DMS53 treated with DMSO at 0.1 percent for 48 hours (cell line): ENCODE measurements at regions not wholly inside any gene's neighbourhood (a gene's known extent, or its start where the extent isn't known, plus 50 kb on each side); places are given as distances from the start of the nearest gene placed in this dataset.
A peak's percentile ranks its signal among the peaks of the same experiment; 100 is the strongest.

Source experiments
- DNase-seq: peaks from one replicate; lab custom pipeline; 2025; ENCODE audit not compliant: unreplicated experiment; lab: John Stamatoyannopoulos, UW

- no peak for DNase-seq
Measured at GRCh38 chr11:112400476-112401014, 139.9 kb upstream of the PLET1 start.

DNA sequence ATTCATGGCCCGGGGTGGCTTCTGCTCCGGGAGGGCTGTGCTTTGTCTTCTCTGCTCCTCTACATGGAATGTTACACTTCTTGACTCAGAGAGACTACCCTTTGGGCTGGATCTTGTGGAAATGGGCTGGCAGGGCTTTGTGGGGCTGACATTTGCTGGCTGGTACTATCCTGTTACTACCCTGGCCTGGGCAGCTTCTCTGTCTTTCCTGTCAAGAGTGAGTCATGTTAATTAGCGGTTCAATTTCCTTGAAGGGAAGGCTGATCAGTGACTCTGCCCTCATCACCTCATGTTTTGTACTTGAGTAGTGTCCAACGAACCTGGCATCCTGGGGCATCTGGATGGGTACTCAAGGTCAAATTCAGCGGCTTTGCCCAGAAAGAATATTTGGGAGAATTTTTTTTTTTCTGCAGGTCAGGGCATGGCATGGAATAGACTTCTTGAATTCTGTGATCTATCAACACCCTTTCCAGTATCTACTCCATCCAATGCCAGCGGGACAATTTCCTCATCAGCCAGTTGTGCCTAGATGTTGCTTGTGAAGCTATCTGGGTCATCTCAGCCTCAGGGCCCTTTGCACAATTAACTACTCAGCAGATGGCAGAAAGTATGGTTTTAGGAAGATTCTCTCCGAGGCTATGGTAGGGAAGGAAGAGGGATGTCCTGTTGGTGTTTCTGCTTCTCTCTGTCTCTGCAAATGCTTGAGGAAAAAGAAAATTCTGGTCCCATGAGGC lies 140.5 kb upstream of the PLET1 start:
- DNase-seq: no peak

GRCh38 chr11:112403432-112403831 lies 142.8 kb upstream of the PLET1 start:
- DNase-seq: no peak

GRCh38 chr11:112404112-112404511 lies 143.5 kb upstream of the PLET1 start:
- peak; percentile 92 for DNase-seq

- DNase-seq: no peak
Measured at GRCh38 chr11:112408517-112408916, 147.9 kb upstream of the PLET1 start.

- no peak for DNase-seq
Measured at GRCh38 chr11:112410325-112410724, 149.7 kb upstream of the PLET1 start.

GRCh38 chr11:112412383-112412782 lies 151.7 kb upstream of the PLET1 start:
- peak; percentile 25 for DNase-seq

GRCh38 chr11:112417339-112417738 lies 156.7 kb upstream of the PLET1 start:
- DNase-seq: no peak

- no peak for DNase-seq
Measured at GRCh38 chr11:112418438-112418837, 157.8 kb upstream of the PLET1 start.

- no peak for DNase-seq
Measured at GRCh38 chr11:112421879-112422278, 161.2 kb upstream of the PLET1 start.

DNA sequence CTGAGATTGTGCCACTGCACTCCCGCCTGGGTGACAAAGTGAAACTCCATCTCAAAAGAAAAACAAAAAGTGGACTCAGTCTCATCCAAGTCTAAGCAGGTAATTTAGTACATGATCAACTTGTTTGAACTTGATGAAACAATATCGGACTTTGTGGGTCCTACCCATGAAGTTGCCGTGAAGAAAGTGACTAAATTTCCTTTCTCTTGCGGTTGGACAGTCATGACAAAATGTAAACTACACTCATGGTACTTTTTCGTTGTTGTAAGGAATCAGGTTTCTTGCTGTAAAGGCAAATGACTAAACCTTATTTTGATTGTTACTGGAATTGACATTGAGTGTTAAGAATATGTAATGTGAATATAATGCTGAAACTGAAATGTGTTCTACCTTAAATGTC lies 164.5 kb upstream of the PLET1 start:
- no peak for DNase-seq

DNA sequence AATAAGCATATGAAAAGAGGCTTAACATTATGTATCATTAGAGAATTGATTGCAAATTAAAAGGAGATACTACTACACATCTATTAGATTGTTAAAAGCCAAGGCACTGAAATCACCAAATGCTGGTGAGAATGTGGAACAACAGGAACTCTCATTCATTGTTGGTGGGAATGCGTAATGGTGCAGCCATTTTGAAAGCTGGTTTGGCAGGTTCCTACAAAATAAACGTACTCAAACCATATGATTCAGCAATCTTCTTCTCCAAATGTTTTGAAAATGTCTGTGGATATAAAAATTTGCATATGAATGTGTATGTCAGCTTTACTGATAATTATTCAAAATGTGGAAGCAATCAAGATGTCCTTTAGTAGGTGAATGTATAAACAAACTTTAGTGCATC lies 176.4 kb upstream of the PLET1 start:
- peak; percentile 14 for DNase-seq

DNA sequence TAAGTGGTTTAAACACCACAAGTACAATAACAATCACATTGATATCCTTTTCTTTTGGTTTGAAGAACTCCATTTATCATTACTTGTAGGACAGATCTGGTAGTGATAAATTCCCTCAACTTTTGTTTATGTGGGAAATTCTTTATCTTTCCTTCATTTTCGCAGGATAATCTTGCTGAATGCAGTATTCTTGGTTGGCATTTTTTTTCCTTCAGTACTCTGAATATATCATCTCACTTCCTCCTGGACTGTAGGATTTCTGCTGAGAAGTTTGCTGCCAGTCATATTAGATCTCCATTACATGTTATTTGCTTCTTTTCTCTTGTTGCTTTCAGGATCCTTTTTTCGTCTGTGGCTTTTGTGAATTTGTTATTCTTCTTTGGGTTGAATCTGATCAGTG lies 179.0 kb upstream of the PLET1 start:
- DNase-seq: no peak

GRCh38 chr11:112440518-112440917 lies 179.9 kb upstream of the PLET1 start:
- DNase-seq: no peak

- no peak for DNase-seq
Measured at GRCh38 chr11:112448168-112448567, 187.5 kb upstream of the PLET1 start.

DNA sequence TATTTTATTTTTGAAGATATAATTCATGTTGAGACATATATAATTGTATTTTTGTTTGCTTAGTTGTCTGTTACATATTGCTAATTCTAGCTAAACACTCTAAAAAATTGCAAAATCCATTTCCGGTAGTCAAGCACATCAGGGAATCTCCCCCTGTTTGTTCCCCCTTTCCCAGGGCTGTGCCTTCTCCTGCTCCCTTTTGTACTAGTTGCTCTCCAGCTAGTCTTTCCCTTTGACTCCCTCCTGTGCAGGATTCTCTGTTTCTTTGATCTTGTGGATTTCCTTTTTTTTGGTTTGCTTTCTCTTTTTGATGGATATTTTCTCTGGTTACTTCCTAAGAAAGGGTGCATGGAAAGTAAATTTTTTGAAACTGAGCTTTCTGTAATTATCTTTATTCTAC lies 188.1 kb upstream of the PLET1 start:
- no peak for DNase-seq

DNA sequence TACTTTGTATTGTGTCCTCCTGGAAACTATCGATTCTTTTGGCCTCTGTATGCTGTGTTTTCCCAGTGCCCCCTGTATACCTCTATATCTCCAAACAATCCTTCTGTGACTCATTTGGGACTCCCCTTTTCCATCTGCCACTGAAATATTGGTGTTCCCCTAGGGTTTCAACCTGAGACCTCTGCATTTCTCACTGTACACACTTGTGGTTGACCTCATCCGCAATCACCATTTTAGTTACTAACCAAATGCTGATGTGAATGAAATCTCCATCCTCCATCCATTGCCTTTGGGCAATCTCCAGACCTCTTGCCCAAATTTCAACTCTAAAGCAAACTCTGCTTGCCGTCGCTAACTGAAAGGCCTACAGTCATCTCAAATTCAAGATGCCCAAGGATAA lies 190.6 kb upstream of the PLET1 start:
- no peak for DNase-seq

DNA sequence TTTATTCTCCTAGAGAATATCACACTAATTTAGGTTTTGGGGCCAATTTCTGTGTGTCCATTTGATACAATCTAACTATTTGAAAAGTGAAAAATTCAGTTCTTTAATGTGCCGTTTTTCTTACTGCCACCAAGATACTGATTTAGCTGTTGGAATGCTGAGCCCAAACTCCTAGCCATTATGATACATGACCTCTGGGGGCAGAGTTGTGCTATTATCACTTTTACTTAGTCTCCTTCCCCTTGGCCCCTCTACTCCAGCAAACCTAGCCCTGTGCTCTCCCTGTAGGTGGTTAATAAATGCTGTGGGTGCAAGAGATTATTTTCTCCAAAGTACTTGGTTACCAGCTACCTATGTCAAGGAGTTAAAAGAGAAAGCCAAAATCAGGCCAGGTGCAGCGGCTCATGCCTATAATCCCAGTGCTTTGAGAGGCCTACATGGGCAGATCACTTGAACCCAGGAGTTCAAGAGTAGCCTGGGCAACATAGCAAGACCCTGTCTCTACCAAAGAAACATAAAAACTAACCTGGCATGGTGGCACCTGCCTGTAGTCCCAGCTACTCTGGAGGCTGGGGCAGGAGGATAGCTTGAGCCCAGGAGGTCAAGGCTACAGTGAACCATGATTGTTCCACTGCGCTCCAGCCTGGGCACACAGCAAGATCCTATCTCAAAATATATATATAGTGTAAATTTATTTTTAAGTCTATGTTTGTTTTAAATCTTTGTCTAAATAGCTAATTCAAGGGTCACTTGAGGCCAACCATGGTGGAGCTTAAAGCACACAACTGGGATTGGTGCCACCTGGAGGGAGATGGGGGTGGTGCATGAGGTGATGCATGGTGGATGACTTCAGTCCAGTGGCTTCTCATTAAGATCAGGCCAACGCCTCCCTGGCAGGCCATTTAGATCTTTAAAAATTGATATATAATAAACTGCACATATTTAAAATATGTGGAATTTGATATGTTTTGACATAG lies 193.2 kb upstream of the PLET1 start:
- no peak for DNase-seq

DNA sequence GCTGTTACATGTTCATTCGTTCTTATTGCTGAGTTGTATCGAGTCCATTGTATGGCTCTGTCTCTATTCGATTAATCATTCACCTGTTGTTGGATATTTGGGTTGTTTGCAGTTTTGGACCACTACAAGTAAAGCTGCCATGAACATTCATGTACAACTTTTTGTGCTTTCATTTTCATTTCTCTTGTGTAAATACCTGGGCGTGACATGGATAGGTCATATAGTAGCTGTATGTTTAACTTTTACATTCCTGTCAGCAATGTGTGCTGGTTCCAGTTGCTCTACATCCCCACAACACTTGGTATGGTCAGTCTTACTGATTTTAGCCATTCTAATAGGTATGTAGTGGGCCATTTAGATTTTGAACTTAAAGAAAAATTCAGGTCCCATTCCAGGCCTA lies 194.2 kb upstream of the PLET1 start:
- no peak for DNase-seq

DNA sequence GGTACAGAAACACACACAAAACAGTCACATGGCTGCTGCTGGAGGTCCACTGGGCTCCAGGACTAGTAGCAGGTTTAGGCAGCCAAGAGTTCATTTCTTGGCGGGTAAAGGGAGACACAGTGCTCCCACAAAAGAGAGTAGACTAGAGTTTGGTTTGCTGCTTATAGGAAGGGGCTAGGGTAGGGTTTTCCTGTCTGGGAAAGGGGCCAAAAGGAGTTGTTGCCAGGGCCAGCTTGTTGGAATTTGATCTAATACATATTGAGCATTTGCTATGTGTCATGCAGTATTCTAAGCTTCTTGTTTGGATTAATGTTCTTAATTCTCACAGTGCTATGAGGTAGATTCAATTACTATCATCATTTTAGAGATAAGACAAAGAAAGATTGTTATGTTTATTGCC lies 195.1 kb upstream of the PLET1 start:
- DNase-seq: no peak

DNA sequence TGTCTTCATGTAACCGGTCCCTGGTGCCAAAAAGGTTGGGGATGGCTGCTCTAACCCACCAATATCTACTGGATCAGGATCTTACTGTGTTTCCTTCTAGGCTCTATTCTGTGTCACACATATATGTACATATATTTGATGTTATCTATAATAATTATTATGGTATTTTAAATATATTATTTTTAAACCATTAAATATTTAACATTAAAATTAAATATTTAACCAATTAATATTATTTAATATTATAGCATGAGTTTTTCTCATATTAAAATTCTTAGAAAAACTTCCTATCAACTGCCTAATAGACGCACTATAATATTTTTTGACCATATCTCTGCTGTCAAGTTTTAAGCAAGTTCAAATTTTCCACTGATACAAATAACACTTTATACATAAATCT lies 196.9 kb upstream of the PLET1 start:
- DNase-seq: no peak

DNA sequence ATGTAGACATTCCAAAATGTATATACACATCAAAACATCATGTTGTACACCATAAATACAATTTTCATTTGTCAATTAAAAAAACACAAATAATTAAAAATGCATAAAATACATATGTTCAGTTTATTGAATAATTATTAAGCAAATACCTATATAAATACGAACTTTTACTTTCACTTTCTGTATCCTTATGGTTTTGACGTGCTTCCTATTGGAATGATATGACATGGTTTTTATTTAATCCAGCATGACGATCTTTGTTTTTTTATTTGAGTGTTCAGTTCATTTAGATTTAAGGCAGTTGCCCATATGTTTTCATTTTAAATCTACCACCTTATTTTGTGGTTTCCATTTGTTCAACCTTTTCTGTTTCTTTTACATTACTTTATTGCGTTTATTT lies 198.3 kb upstream of the PLET1 start:
- DNase-seq: peak; percentile 22
